ENCODE measurements at regions not wholly inside any gene's neighbourhood (a gene's known extent, or its start where the extent isn't known, plus 50 kb on each side); places are given as distances from the start of the nearest gene placed in this dataset.

DNA sequence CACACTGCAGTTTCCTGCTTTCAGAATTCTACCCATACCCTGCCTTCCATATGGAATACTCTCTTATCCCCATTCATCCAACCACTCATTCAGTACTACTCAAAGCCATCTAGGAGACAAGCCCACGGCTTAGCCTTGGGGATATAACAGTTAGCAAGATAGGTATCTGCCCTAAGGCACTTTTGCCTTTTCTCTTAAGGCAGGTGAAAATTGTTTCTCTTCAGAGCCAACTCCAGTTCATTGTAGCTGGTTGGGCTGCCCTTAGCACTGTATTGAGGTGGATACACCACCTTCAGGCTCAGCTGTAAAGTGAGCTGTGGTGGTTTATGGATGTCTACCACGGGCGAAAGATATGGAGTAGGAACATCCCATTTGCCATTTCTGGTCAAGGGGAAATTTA lies 729.7 kb upstream of the TBX3 start:
- no peak for DNase-seq
- H3K4me1 Mint-ChIP-seq (ENCODE audit: low read depth, unreplicated experiment), result no peaks in the 10 kb centered on the region
- CTCF ChIA-PET, result no interaction called here
- BruUV-seq (replicated peaks), result no TSS peak
- H3K9me3 Mint-ChIP-seq (ENCODE audit: low read depth, unreplicated experiment), result peaks cover 21% of the 10 kb centered on the region
- no peak overlapping the region for H3K4me3 Mint-ChIP-seq (ENCODE audit: low read depth, unreplicated experiment)
- intact Hi-C loops (cut with micrococcal nuclease; ENCODE audit: unreplicated experiment), result no loop called here
- H3K27me3 Mint-ChIP-seq (ENCODE audit: unreplicated experiment), result no peaks in the 10 kb centered on the region
- H3K36me3 Mint-ChIP-seq (ENCODE audit: insufficient read depth, unreplicated experiment), result no peaks in the 10 kb centered on the region
- TF ChIP-seq, protein P1, sequence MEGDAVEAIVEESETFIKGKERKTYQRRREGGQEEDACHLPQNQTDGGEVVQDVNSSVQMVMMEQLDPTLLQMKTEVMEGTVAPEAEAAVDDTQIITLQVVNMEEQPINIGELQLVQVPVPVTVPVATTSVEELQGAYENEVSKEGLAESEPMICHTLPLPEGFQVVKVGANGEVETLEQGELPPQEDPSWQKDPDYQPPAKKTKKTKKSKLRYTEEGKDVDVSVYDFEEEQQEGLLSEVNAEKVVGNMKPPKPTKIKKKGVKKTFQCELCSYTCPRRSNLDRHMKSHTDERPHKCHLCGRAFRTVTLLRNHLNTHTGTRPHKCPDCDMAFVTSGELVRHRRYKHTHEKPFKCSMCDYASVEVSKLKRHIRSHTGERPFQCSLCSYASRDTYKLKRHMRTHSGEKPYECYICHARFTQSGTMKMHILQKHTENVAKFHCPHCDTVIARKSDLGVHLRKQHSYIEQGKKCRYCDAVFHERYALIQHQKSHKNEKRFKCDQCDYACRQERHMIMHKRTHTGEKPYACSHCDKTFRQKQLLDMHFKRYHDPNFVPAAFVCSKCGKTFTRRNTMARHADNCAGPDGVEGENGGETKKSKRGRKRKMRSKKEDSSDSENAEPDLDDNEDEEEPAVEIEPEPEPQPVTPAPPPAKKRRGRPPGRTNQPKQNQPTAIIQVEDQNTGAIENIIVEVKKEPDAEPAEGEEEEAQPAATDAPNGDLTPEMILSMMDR (IDR thresholded peaks at IDR 0.05; ENCODE audit: unreplicated experiment), result no peak
- no peak overlapping the region for H3K27ac Mint-ChIP-seq (ENCODE audit: unreplicated experiment)

DNA sequence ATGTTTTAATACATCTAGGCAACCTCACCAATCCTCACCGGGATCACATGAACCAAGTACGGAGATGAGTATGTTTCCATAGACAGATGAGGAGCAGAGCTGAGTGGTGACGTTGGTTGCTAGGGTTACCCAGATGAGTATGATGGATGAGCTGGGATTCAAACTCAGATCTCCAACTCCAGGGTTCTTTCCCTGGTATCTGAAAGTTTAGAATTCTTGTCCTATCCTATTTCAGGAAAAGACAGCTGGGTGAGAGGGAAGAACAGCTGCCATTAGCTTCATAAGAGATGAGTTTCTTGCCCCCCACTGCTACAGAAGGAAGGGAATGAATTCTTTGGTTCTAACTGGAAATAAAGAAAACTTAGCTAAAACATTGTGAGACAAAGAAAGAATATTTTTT lies 728.9 kb upstream of the TBX3 start:
- Mint-ChIP-seq H3K27ac (ENCODE audit: unreplicated experiment) (no peak overlapping the region), H3K9me3 (ENCODE audit: low read depth, unreplicated experiment) (peaks cover 21% of the 10 kb centered on the region), H3K4me1 (ENCODE audit: low read depth, unreplicated experiment) (no peaks in the 10 kb centered on the region), H3K36me3 (ENCODE audit: insufficient read depth, unreplicated experiment) (no peaks in the 10 kb centered on the region), H3K4me3 (ENCODE audit: low read depth, unreplicated experiment) (no peak overlapping the region), H3K27me3 (ENCODE audit: unreplicated experiment) (no peaks in the 10 kb centered on the region)
- DNase-seq, result no peak
- no TSS peak for BruUV-seq (replicated peaks)
- intact Hi-C loops (cut with micrococcal nuclease; ENCODE audit: unreplicated experiment), result no loop called here
- CTCF ChIA-PET, result no interaction called here
- TF ChIP-seq, protein P1 (IDR thresholded peaks at IDR 0.05; ENCODE audit: unreplicated experiment), result no peak

DNA sequence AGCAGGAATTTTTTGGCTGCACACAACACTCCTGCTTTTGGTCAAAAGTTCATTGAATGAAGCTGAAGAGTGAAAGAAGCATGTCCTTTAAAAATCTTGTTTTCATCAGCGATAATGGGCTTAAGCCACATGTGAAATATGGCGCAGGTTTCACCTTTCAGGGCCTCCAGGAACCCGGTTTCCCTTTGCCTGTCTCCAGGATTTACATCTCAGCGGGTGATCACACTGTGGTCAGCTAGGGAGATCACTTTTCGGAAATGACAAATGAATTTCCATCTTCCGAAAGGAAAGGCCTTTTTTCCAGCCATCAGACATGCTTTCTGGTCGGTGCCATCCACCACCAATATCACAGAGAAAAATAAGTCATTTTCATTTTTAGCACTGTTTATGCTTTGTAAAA lies 727.1 kb upstream of the TBX3 start:
- CTCF ChIA-PET, result no interaction called here
- TF ChIP-seq, protein P1 (IDR thresholded peaks at IDR 0.05; ENCODE audit: unreplicated experiment), result no peak

DNA sequence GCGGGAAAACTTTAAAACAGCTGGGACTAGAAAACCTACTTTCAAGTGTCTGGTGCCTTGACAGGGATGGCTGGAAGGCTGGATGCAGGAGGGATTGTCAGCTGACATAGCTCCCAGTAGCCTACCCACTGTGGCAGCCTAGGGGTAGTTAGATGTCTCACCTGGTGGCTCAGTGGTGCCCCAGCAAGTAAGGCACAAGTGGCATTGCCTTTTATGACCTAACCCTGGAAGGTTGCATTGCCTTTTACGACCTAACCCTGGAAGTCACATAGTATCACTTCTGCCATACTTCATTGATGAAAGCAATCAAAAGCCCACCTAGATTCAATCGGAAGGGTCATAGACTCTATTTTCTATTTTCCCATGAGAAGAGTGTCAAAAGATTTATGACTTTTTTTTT lies 724.7 kb upstream of the TBX3 start:
- TF ChIP-seq, protein P1 (IDR thresholded peaks at IDR 0.05; ENCODE audit: unreplicated experiment), result no peak
- no peak for DNase-seq
- H3K27me3 Mint-ChIP-seq (ENCODE audit: unreplicated experiment), result no peaks in the 10 kb centered on the region
- H3K27ac Mint-ChIP-seq (ENCODE audit: unreplicated experiment), result no peak overlapping the region
- CTCF ChIA-PET, result no interaction called here
- H3K36me3 Mint-ChIP-seq (ENCODE audit: insufficient read depth, unreplicated experiment), result no peaks in the 10 kb centered on the region
- BruUV-seq (replicated peaks), result no TSS peak
- H3K4me3 Mint-ChIP-seq (ENCODE audit: low read depth, unreplicated experiment), result no peak overlapping the region
- H3K9me3 Mint-ChIP-seq (ENCODE audit: low read depth, unreplicated experiment), result peaks cover 12% of the 10 kb centered on the region
- intact Hi-C loops (cut with micrococcal nuclease; ENCODE audit: unreplicated experiment), result no loop called here
- H3K4me1 Mint-ChIP-seq (ENCODE audit: low read depth, unreplicated experiment), result no peaks in the 10 kb centered on the region

More for the DNA sequence above, 727.1 kb upstream of the TBX3 start:
- Mint-ChIP-seq H3K9me3 (ENCODE audit: low read depth, unreplicated experiment) (peaks cover 13% of the 10 kb centered on the region), H3K4me1 (ENCODE audit: low read depth, unreplicated experiment) (no peaks in the 10 kb centered on the region), H3K27me3 (ENCODE audit: unreplicated experiment) (no peaks in the 10 kb centered on the region), H3K36me3 (ENCODE audit: insufficient read depth, unreplicated experiment) (no peaks in the 10 kb centered on the region), H3K27ac (ENCODE audit: unreplicated experiment) (no peak overlapping the region), H3K4me3 (ENCODE audit: low read depth, unreplicated experiment) (no peak overlapping the region)
- DNase-seq, result no peak
- intact Hi-C loops (cut with micrococcal nuclease; ENCODE audit: unreplicated experiment), result no loop called here
- no TSS peak for BruUV-seq (replicated peaks)

DNA sequence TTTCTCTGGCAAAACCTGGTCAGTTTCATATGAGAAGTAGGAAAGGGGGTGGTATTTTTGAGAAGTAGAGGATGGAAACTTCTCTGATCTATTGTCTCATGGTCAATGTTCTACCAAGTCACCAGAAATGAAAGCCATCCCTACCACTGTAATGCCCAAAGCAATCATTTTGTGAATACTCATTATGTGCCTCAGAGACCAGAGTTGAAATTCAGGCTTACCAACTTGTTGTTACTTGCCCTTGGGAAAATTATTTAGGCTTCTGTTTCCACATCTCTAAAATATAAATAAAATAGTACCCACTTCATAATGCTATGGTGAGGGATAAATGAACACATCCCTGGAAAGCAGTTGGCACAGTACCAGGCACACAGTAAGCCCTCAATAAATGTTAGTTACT lies 723.7 kb upstream of the TBX3 start:
- CTCF ChIA-PET, result no interaction called here
- TF ChIP-seq, protein P1 (IDR thresholded peaks at IDR 0.05; ENCODE audit: unreplicated experiment), result no peak
- Mint-ChIP-seq H3K4me3 (ENCODE audit: low read depth, unreplicated experiment) (no peak overlapping the region), H3K4me1 (ENCODE audit: low read depth, unreplicated experiment) (no peaks in the 10 kb centered on the region), H3K27ac (ENCODE audit: unreplicated experiment) (no peak overlapping the region), H3K9me3 (ENCODE audit: low read depth, unreplicated experiment) (peaks cover 16% of the 10 kb centered on the region), H3K27me3 (ENCODE audit: unreplicated experiment) (no peaks in the 10 kb centered on the region), H3K36me3 (ENCODE audit: insufficient read depth, unreplicated experiment) (no peaks in the 10 kb centered on the region)
- intact Hi-C loops (cut with micrococcal nuclease; ENCODE audit: unreplicated experiment), result no loop called here
- no peak for DNase-seq
- no TSS peak for BruUV-seq (replicated peaks)

Data from Calu3 (cell line).